Dendritic cell treated with granulocyte-macrophage colony-stimulating factor and Interleukin-4, amounts not matched to agents 40 ng/mL and 50 ng/mL, for 4 days (primary cell): ENCODE measurements at regions not wholly inside any gene's neighbourhood (a gene's known extent, or its start where the extent isn't known, plus 50 kb on each side); places are given as distances from the start of the nearest gene placed in this dataset.
"Not testable (repeated sequence)": the region's sequence is repeated elsewhere in the genome, so short reads cannot be mapped to it uniquely, and the experiment has no call there.

Experiments
- H3K27ac Mint-ChIP-seq: one replicate; pipeline ENCODE4 v1.8.0; 2022; ENCODE audit warnings: mild to moderate bottlenecking, mixed read lengths
- H3K27me3 Mint-ChIP-seq: one replicate; pipeline ENCODE4 v1.8.0; 2022; ENCODE audit warnings: mild to moderate bottlenecking, mixed read lengths
- H3K36me3 Mint-ChIP-seq: one replicate; pipeline ENCODE4 v1.8.0; 2022; ENCODE audit warnings: low read depth, mixed read lengths
- H3K4me1 Mint-ChIP-seq: one replicate; pipeline ENCODE4 v1.8.0; 2022; ENCODE audit warnings: low read depth, mixed read lengths
- H3K4me3 Mint-ChIP-seq: one replicate; pipeline ENCODE4 v1.8.0; 2022; ENCODE audit warnings: mild to moderate bottlenecking, moderate library complexity, mixed read lengths
- H3K9me3 Mint-ChIP-seq: one replicate; pipeline ENCODE4 v1.8.0; 2022; ENCODE audit warnings: mixed read lengths
- intact Hi-C: fragments of 100-400 bp; cut with micrococcal nuclease; formaldehyde crosslinking; loops from one replicate; pipeline ENCODE4 v1.15.0; 2022

DNA sequence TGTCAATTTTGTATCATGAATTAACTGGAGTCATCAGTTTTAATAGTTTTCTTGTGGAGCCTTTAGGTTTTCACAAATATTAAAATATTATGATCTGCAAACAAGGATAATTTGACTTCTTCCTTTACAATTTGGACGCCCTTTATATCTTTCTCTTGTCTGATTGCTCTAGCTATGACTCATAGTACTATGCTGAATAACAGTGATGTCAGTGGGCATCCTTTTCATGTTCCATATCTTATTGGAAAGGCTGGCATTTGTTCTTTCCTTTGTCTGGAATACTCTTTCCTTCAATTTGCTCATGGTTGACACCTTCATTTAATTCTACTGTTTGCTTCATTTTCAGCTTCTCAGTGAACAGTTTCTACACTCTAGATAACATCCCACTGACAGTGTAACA, 1129.3 kb downstream of the SLITRK5 start:
- no peaks in the 10 kb centered on the region for H3K36me3 Mint-ChIP-seq
- no peaks in the 10 kb centered on the region for H3K27me3 Mint-ChIP-seq
- H3K4me3 Mint-ChIP-seq: no peak overlapping the region
- peaks cover 13% of the 10 kb centered on the region for H3K9me3 Mint-ChIP-seq
- H3K27ac Mint-ChIP-seq: no peak overlapping the region
- intact Hi-C loops: no loop called here
- no peaks in the 10 kb centered on the region for H3K4me1 Mint-ChIP-seq

DNA sequence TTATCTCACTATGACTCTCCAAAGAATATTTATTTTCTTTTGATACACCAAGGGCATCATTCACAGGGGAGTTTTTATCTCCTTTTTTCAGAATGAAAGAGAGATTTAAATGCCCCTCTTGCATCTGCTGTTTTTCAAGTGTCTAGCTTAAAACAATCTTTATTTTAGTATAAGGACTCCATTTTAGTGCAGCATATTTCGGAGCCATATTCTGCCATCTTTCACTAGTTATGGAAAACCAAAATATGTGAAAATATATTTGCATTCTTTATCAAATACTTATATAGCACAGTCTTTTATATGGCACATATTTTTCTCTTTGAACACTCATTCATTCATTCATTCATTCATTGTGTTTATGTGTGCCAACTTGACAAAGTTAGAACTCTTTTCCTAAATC, 1130.2 kb downstream of the SLITRK5 start:
- H3K36me3 Mint-ChIP-seq: no peaks in the 10 kb centered on the region
- H3K27ac Mint-ChIP-seq: no peak overlapping the region
- intact Hi-C loops: no loop called here
- no peaks in the 10 kb centered on the region for H3K27me3 Mint-ChIP-seq
- H3K4me1 Mint-ChIP-seq: no peaks in the 10 kb centered on the region
- peaks cover 16% of the 10 kb centered on the region for H3K9me3 Mint-ChIP-seq
- no peak overlapping the region for H3K4me3 Mint-ChIP-seq

GRCh38 chr13:88802886-88803285, 1131.7 kb downstream of the SLITRK5 start:
- intact Hi-C loops: no loop called here
- Mint-ChIP-seq H3K9me3 (peaks cover 26% of the 10 kb centered on the region), H3K27me3 (no peaks in the 10 kb centered on the region), H3K4me3 (no peak overlapping the region), H3K4me1 (no peaks in the 10 kb centered on the region), H3K36me3 (no peaks in the 10 kb centered on the region), H3K27ac (no peak overlapping the region)

DNA sequence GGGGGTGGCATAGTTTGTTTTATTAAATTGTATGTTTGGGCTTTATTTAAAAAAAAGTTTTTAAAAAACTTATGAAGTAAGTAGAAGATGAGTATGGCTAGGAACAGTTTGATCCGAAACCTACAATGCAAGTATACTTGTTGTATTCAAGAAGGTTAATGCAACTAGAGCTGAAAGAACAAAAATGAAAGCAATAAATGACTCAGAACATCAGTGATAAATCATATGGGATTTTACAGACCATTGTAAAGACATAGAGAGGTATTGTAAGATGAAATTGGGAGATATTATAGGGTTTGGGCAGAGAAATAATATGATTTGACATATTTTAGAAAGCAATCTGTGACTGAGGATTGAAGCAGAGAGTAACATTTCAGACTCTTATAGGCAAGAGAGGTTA, 1135.3 kb downstream of the SLITRK5 start:
- H3K36me3 Mint-ChIP-seq: no peaks in the 10 kb centered on the region
- intact Hi-C loops: no loop called here
- peaks cover 40% of the 10 kb centered on the region for H3K9me3 Mint-ChIP-seq
- H3K27me3 Mint-ChIP-seq: no peaks in the 10 kb centered on the region
- no peaks in the 10 kb centered on the region for H3K4me1 Mint-ChIP-seq
- no peak overlapping the region for H3K4me3 Mint-ChIP-seq
- H3K27ac Mint-ChIP-seq: no peak overlapping the region

- H3K27me3 Mint-ChIP-seq: no peaks in the 10 kb centered on the region
- no peaks in the 10 kb centered on the region for H3K36me3 Mint-ChIP-seq
- H3K4me3 Mint-ChIP-seq: no peak overlapping the region
- no peak overlapping the region for H3K27ac Mint-ChIP-seq
- intact Hi-C loops: no loop called here
- H3K4me1 Mint-ChIP-seq: no peaks in the 10 kb centered on the region
- peaks cover 8% of the 10 kb centered on the region for H3K9me3 Mint-ChIP-seq
Observed at GRCh38 chr13:88817560-88817959, 1146.4 kb downstream of the SLITRK5 start.

GRCh38 chr13:88823114-88823513, 1151.9 kb downstream of the SLITRK5 start:
- H3K4me3 Mint-ChIP-seq: no peak overlapping the region
- no peaks in the 10 kb centered on the region for H3K4me1 Mint-ChIP-seq
- H3K36me3 Mint-ChIP-seq: no peaks in the 10 kb centered on the region
- H3K9me3 Mint-ChIP-seq: no peaks in the 10 kb centered on the region
- H3K27me3 Mint-ChIP-seq: no peaks in the 10 kb centered on the region
- H3K27ac Mint-ChIP-seq: no peak overlapping the region
- intact Hi-C loops: no loop called here

GRCh38 chr13:88824218-88824617, 1153.0 kb downstream of the SLITRK5 start:
- intact Hi-C loops: no loop called here
- H3K9me3 Mint-ChIP-seq: peaks cover 7% of the 10 kb centered on the region
- H3K27me3 Mint-ChIP-seq: no peaks in the 10 kb centered on the region
- no peaks in the 10 kb centered on the region for H3K4me1 Mint-ChIP-seq
- no peak overlapping the region for H3K4me3 Mint-ChIP-seq
- H3K27ac Mint-ChIP-seq: no peak overlapping the region
- H3K36me3 Mint-ChIP-seq: no peaks in the 10 kb centered on the region

GRCh38 chr13:88840085-88840484, 1168.9 kb downstream of the SLITRK5 start:
- intact Hi-C loops: no loop called here
- H3K36me3 Mint-ChIP-seq: no peaks in the 10 kb centered on the region
- H3K9me3 Mint-ChIP-seq: peaks cover 22% of the 10 kb centered on the region
- H3K4me1 Mint-ChIP-seq: no peaks in the 10 kb centered on the region
- H3K27ac Mint-ChIP-seq: no peak overlapping the region
- no peak overlapping the region for H3K4me3 Mint-ChIP-seq
- H3K27me3 Mint-ChIP-seq: no peaks in the 10 kb centered on the region

DNA sequence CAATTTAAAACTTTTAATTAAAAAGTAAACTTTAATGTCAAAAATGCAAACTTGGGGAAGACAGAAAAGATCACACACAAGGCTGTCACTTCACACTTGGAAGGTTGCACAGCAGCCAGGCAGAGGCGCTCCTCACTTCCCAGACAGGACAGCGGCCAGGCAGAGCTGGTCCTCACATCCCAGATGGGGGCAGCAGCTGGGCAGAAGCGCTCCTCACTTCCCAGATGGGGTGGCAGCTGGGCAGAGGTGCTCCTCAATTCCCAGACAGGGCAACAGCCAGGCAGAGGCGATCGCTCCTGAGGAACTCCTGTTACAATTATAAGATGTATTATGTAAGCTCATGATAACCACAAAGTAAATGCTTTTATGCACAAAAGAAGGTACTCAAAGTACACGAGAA, 1181.1 kb downstream of the SLITRK5 start:
- intact Hi-C loops, H3K4me1 Mint-ChIP-seq, H3K27me3 Mint-ChIP-seq, H3K27ac Mint-ChIP-seq, H3K36me3 Mint-ChIP-seq, H3K4me3 Mint-ChIP-seq: not testable (repeated sequence)
- H3K9me3 Mint-ChIP-seq: peaks cover 38% of the 10 kb centered on the region

GRCh38 chr13:88857256-88857655, 1186.1 kb downstream of the SLITRK5 start:
- H3K27me3 Mint-ChIP-seq: no peaks in the 10 kb centered on the region
- H3K4me1 Mint-ChIP-seq: no peaks in the 10 kb centered on the region
- H3K4me3 Mint-ChIP-seq: no peak overlapping the region
- H3K9me3 Mint-ChIP-seq: peaks cover 30% of the 10 kb centered on the region
- H3K27ac Mint-ChIP-seq: no peak overlapping the region
- intact Hi-C loops: no loop called here
- H3K36me3 Mint-ChIP-seq: no peaks in the 10 kb centered on the region

GRCh38 chr13:88862095-88862620, 1191.0 kb downstream of the SLITRK5 start:
- Mint-ChIP-seq H3K4me1 (no peaks in the 10 kb centered on the region), H3K27ac (no peak overlapping the region), H3K36me3 (no peaks in the 10 kb centered on the region), H3K9me3 (peaks cover 23% of the 10 kb centered on the region), H3K27me3 (no peaks in the 10 kb centered on the region), H3K4me3 (no peak overlapping the region)
- intact Hi-C loops: no loop called here

DNA sequence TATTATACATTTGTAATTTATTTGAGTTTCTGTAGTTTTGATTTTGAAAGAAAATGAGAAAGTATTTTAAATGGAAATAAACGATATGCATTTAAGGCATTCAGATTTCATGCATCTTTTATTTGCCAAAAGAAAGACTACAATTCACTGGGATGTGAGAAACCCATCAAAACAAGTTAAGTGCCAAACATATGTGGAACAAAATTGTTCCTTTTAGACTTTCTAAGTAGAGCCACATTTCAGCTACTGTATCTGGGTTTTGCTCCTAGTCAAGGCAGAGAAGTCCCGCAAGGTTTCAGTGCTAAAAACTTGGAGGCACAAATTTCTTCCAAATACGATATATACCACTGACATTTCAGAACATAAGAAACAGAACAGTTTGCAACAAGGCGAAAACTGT, 1191.9 kb downstream of the SLITRK5 start:
- H3K4me1 Mint-ChIP-seq: no peaks in the 10 kb centered on the region
- intact Hi-C loops: no loop called here
- H3K36me3 Mint-ChIP-seq: no peaks in the 10 kb centered on the region

DNA sequence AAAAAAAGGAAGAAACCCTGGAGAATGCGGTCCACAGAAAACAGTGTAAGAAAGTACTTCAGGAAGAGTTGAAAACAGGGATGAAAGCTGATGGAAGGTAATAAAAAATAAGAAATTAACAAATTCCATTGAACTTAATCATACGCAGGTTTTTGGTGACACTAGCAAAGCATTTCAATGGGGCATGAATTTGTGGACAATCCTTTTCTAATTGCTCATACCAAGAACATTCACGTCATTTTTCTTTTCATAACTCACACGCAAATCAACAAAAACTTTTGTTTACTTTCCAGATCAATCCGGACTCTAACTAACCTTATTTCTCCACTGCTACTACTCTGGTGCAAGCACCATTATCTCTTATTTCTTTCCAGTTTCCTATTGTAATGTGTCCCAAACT, 1195.0 kb downstream of the SLITRK5 start:
- H3K9me3 Mint-ChIP-seq: peaks cover 32% of the 10 kb centered on the region
- H3K27ac Mint-ChIP-seq: no peak overlapping the region
- intact Hi-C loops: no loop called here
- no peaks in the 10 kb centered on the region for H3K4me1 Mint-ChIP-seq
- H3K4me3 Mint-ChIP-seq: no peak overlapping the region
- H3K27me3 Mint-ChIP-seq: no peaks in the 10 kb centered on the region
- no peaks in the 10 kb centered on the region for H3K36me3 Mint-ChIP-seq

More for the DNA sequence above, 1191.9 kb downstream of the SLITRK5 start:
- H3K4me3 Mint-ChIP-seq: no peak overlapping the region
- no peaks in the 10 kb centered on the region for H3K27me3 Mint-ChIP-seq
- peaks cover 23% of the 10 kb centered on the region for H3K9me3 Mint-ChIP-seq
- H3K27ac Mint-ChIP-seq: no peak overlapping the region

DNA sequence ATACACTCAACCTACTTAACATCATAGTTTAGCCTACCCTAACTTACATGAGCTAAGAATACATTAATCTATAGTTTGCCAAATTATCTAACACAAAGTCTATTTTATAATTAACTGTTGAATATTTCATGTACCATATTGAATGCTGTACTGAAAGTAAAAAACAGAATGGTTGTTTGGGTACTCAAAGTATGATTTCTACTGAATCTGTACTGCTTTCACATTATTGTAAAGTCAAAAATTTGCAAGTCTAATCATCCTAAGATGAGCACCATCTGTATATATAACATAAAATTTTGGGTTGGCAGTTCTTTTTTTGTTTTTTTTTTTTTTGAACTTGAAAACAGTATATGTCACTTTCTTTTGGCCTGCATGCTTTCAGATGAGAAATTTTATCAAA, 1212.6 kb downstream of the SLITRK5 start:
- H3K36me3 Mint-ChIP-seq: no peaks in the 10 kb centered on the region
- intact Hi-C loops: no loop called here
- no peaks in the 10 kb centered on the region for H3K4me1 Mint-ChIP-seq
- H3K4me3 Mint-ChIP-seq: no peak overlapping the region
- peaks cover 40% of the 10 kb centered on the region for H3K9me3 Mint-ChIP-seq
- no peaks in the 10 kb centered on the region for H3K27me3 Mint-ChIP-seq
- no peak overlapping the region for H3K27ac Mint-ChIP-seq

DNA sequence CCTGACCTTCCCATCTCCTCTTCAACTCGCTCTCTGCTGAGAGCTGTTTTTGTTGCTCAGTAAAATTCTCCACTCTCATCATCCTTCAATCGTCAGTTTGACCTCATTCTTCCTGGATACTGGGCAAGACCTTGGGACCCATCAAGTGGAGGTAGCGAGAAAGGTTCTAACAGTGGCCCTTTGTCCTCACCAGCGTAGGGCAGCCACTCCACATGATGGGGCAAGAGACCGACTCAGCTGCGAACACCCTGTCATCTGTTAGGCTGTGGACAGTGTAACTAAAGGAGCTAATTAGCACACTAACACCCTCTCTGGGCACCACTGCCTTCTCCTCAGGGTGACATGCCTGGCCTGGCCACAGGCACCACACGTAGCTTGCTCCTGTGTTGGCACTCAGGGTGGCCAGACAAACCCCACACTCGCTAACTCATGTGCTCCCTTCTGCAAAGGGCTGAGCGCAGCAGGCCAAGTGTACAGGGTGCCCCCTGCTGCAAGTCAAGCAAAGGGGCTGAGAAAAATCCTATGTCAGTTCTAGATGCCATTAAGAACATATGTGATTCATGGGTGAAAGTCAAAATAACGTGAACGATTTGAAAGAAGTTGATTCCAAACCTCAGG, 1216.0 kb downstream of the SLITRK5 start:
- Mint-ChIP-seq H3K4me1 (no peaks in the 10 kb centered on the region), H3K36me3 (no peaks in the 10 kb centered on the region), H3K9me3 (peaks cover 17% of the 10 kb centered on the region), H3K27ac (no peak overlapping the region), H3K27me3 (no peaks in the 10 kb centered on the region), H3K4me3 (no peak overlapping the region)
- intact Hi-C loops: no loop called here
